ENCODE measurements at regions not wholly inside any gene's neighbourhood (a gene's known extent, or its start where the extent isn't known, plus 50 kb on each side); places are given as distances from the start of the nearest gene placed in this dataset.

DNA sequence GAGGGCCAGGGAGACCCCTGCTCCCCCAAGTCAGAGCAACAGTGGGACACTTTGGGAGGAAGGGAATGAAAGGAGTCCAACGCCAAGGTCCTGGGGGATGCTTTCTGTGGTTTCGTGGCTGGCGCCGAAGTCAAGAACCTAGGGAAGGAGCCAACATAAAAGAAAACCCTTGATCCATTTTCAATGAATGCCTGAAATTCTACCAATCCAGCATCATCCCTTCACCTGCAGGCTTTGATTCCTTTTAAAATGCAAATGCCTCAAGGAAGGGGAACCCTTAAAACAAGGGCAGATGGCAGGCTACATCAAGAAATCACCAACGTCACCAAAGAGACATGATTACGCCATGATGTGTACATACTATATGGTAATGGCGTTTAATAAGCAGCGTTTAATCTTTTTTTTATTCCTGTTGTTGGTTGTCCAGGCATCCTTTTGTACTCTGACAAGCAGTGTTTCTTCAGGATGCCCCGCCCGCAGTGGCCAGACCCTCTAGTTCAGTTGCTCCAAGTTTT lies 123.3 kb upstream of the SLC1A4 start:
- no peak overlapping the region for H2BK12ac ChIP-seq (ENCODE audit: low read depth, low read length)
- no peak overlapping the region for H3K4ac ChIP-seq (replicated peaks; ENCODE audit: insufficient read length, low read depth, low read length)
- 62% methylated on average over 10 of the region's 10 CpGs; no CpG with 5 or more reads in 1 of the 2 experiments for WGBS, 2 experiments (ENCODE audit: extremely low coverage in 1 of 2, insufficient coverage in 1 of 2, insufficient read length in 1 of 2, insufficient replicate concordance in 2 of 2, low coverage in 1 of 2, low lambda C conversion rate in 2 of 2, missing lambda C conversion rate in 1 of 2)
- H3K4me2 ChIP-seq (ENCODE audit: insufficient read depth in 1 of 2, low read depth in 2 of 2, low read length in 2 of 2), result peak overlapping the region; percentile 28 to 61; a peak in 3 of 4 replicates
- H4K5ac ChIP-seq (ENCODE audit: insufficient read length, low read depth, low read length), result no peak overlapping the region
- no peak overlapping the region for H4K91ac ChIP-seq (replicated peaks; ENCODE audit: insufficient read length, low read length)
- CTCF ChIA-PET (ENCODE audit: partially characterized antibody), result interaction anchor here (1.0 to 3.6 kb wide), 6 partner anchors 72 to 536 kb away, joined by 3 to 22 read pairs (median 4); partner anchors contain the start of gene SERTAD2
- H3K79me2 ChIP-seq (ENCODE audit: control insufficient read depth in 1 of 2, insufficient read depth in 2 of 2, low read length in 2 of 2), result no peaks in the 10 kb centered on the region
- peaks cover 3 to 34% (median 30%) of the 10 kb centered on the region in 4 experiments for H3K27me3 ChIP-seq (replicated peaks in 1 of 4; ENCODE audit: control insufficient read depth in 3 of 4, extremely low read depth in 1 of 4, insufficient read depth in 3 of 4, low read length in 3 of 4)
- H3K14ac ChIP-seq (ENCODE audit: insufficient read length), result no peak overlapping the region
- peak overlapping the region; percentile 82; the same call in 1 of the 2 replicates for H2BK20ac ChIP-seq (ENCODE audit: low read length)
- H2BK5ac ChIP-seq (ENCODE audit: low read depth, low read length), result no peak overlapping the region
- H2AFZ ChIP-seq (ENCODE audit: low read length), result 0 out of 2 replicates have a peak overlapping the region, but pooled peaks have one; percentile 43
- H3K23me2 ChIP-seq (ENCODE audit: low read depth, low read length), result peaks cover 5% of the 10 kb centered on the region; the same call in 1 of the 2 replicates
- FAIRE-seq (no peak), DNase-seq (ENCODE audit: low read depth in 1 of 2, low spot score in 2 of 2) (no peak)
- no peak overlapping the region for H3K23ac ChIP-seq (ENCODE audit: insufficient read length)
- no peak overlapping the region for H4K8ac ChIP-seq (ENCODE audit: extremely low read depth, insufficient read depth, low read length)
- no peak overlapping the region for H3K9ac ChIP-seq (replicated peaks in 1 of 4; ENCODE audit: extremely low read depth in 1 of 4, low read depth in 3 of 4, low read length in 3 of 4)
- H2AK5ac ChIP-seq (ENCODE audit: low read depth, low read length), result no peak overlapping the region
- H2BK15ac ChIP-seq (ENCODE audit: low read length), result 0 out of 2 replicates have a peak overlapping the region, but pooled peaks have one; percentile 74
- H3K56ac ChIP-seq (replicated peaks; ENCODE audit: insufficient read length, low read depth, low read length), result no peak overlapping the region
- no peaks in the 10 kb centered on the region for H3K36me3 ChIP-seq (ENCODE audit: control insufficient read depth in 2 of 4, insufficient read depth in 4 of 4, low read length in 3 of 4)
- H3K9me3 ChIP-seq (ENCODE audit: insufficient read depth in 2 of 2, low read depth in 1 of 2, low read length in 1 of 2), result no peaks in the 10 kb centered on the region
- H4K20me1 ChIP-seq (replicated peaks in 1 of 2; ENCODE audit: control insufficient read depth in 1 of 2, insufficient read depth in 2 of 2, low read length in 2 of 2), result no peaks in the 10 kb centered on the region
- no peak overlapping the region for H2BK120ac ChIP-seq (replicated peaks; ENCODE audit: low read depth, low read length)
- H3K18ac ChIP-seq (ENCODE audit: extremely low read depth, low read length), result peak overlapping the region; percentile 78; the same call in 1 of the 2 replicates
- no peaks in the 10 kb centered on the region for H3K79me1 ChIP-seq (ENCODE audit: low read depth, low read length)
- POLR2A ChIA-PET (ENCODE audit: partially characterized antibody), result no interaction called here
- H3K27ac ChIP-seq (ENCODE audit: low read depth, low read length), result no peak overlapping the region
- H3K4me3 ChIP-seq (ENCODE audit: extremely low read depth in 1 of 4, insufficient read depth in 2 of 4, low read depth in 3 of 4, low read length in 4 of 4), result peak overlapping the region in 1 of 4 experiments; percentile 24; a peak in 1 of 8 replicates
- peaks cover 0 to 7% (median 5%) of the 10 kb centered on the region in 4 experiments; a peak in 4 of 7 replicates for H3K4me1 ChIP-seq (replicated peaks in 1 of 4; ENCODE audit: control insufficient read depth in 3 of 4, insufficient read depth in 4 of 4, low read length in 3 of 4)
- no peak for TF ChIP-seq ZNF274 (IDR thresholded peaks at IDR 0.05; ENCODE audit: borderline replicate concordance, extremely low read depth, low read length)
- no peak for TF ChIP-seq POLR2AphosphoS5 (IDR thresholded peaks at IDR 0.05; ENCODE audit: low read depth, low read length)
- TF ChIP-seq TAF1 (IDR thresholded peaks at IDR 0.05; ENCODE audit: low read depth, low read length), result no peak
- no peak for TF ChIP-seq GABPA (IDR thresholded peaks at IDR 0.05; ENCODE audit: borderline replicate concordance, insufficient read depth, low read length)
- TF ChIP-seq JUN (IDR thresholded peaks at IDR 0.05; ENCODE audit: low read depth, low read length), result no peak
- TF ChIP-seq EZH2 (IDR thresholded peaks at IDR 0.05; ENCODE audit: low read depth, low read length, severe bottlenecking), result no peak
- no peak for TF ChIP-seq POU5F1 (IDR thresholded peaks at IDR 0.05; ENCODE audit: low read depth, low read length)
- no peak for TF ChIP-seq SRF (IDR thresholded peaks at IDR 0.05; ENCODE audit: low read depth, low read length)
- TF ChIP-seq SIRT6 (IDR thresholded peaks at IDR 0.05; ENCODE audit: low read length), result no peak
- TF ChIP-seq CTCF (IDR thresholded peaks at IDR 0.05; ENCODE audit: control extremely low read depth in 1 of 3, insufficient read depth in 1 of 3, low read depth in 1 of 3, low read length in 3 of 3), result no peak
- TF ChIP-seq BACH1 (IDR thresholded peaks at IDR 0.05; ENCODE audit: low read length), result no peak
- TF ChIP-seq CHD1 (IDR thresholded peaks at IDR 0.05; ENCODE audit: low read depth, low read length), result no peak

All from H1 (cell line).